ENCODE measurements at regions not wholly inside any gene's neighbourhood (a gene's known extent, or its start where the extent isn't known, plus 50 kb on each side); places are given as distances from the start of the nearest gene placed in this dataset.

- TF ChIP-seq, protein P1, sequence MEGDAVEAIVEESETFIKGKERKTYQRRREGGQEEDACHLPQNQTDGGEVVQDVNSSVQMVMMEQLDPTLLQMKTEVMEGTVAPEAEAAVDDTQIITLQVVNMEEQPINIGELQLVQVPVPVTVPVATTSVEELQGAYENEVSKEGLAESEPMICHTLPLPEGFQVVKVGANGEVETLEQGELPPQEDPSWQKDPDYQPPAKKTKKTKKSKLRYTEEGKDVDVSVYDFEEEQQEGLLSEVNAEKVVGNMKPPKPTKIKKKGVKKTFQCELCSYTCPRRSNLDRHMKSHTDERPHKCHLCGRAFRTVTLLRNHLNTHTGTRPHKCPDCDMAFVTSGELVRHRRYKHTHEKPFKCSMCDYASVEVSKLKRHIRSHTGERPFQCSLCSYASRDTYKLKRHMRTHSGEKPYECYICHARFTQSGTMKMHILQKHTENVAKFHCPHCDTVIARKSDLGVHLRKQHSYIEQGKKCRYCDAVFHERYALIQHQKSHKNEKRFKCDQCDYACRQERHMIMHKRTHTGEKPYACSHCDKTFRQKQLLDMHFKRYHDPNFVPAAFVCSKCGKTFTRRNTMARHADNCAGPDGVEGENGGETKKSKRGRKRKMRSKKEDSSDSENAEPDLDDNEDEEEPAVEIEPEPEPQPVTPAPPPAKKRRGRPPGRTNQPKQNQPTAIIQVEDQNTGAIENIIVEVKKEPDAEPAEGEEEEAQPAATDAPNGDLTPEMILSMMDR (IDR thresholded peaks at IDR 0.05): no peak
- no peak for TF ChIP-seq EZH2 (IDR thresholded peaks at IDR 0.05; ENCODE audit: borderline replicate concordance, insufficient read depth, low read depth, low read length, poor library complexity, severe bottlenecking)
Observed at GRCh38 chr2:204089574-204089973, 153.0 kb downstream of the ICOS start.
